Neural cell (in vitro differentiated cells): ENCODE measurements at regions not wholly inside any gene's neighbourhood (a gene's known extent, or its start where the extent isn't known, plus 50 kb on each side); places are given as distances from the start of the nearest gene placed in this dataset.

Source experiments
- EZH2 ChIP-seq: fragments of 200-600, 300-800 bp; shearing (Covaris generic), sonication (generic); IDR thresholded peaks from 2 replicates; pipeline ENCODE4 v1.6.1; 2014; ENCODE audit warnings: antibody characterized with exemption, low read length, borderline replicate concordance, mild to moderate bottlenecking; ENCODE audit not compliant: insufficient read depth, poor library complexity, severe bottlenecking
- RAD21 ChIP-seq: fragments of 450-650 bp; conservative IDR thresholded peaks from 2 replicates; pipeline ENCODE4 v1.6.1; 2014; ENCODE audit warnings: antibody characterized with exemption, mild to moderate bottlenecking, moderate library complexity
- TAF1 ChIP-seq: IDR thresholded peaks from 2 replicates; pipeline ENCODE4 v1.6.1; 2012; ENCODE audit warnings: low read depth
- TF ChIP-seq, protein P1 (sequence below): IDR thresholded peaks from 2 replicates; pipeline ENCODE4 v1.6.1; 2012; ENCODE audit warnings: borderline replicate concordance
- TF ChIP-seq, protein P2 (sequence below): fragments of 450-650 bp; IDR thresholded peaks from 2 replicates; pipeline ENCODE4 v1.5.1; 2014; ENCODE audit warnings: antibody characterized with exemption, mild to moderate bottlenecking, moderate library complexity; ENCODE audit not compliant: poor library complexity, severe bottlenecking

DNA sequence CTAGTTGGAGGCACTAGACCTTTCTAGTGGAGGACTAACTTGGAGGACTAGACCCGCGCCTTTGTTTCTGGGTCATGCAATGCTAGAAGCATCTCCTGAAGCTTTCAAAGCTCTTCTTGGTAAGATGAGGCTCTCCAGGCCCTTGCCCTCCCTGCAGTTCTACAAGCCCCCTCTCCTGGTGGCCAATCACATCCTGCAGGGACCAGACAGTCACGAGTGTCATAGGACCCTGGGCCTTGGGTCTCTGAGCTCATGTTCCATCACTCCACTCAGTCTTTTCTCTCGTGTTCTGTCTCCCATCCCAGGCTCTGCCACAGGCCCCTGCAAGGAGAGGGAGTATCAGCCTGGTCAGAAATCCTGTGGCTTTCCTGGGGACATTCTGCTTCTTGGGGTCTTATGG lies 119.6 kb downstream of the CYLD start:
- TF ChIP-seq RAD21 (no peak), EZH2 (no peak), TAF1 (no peak)
- TF ChIP-seq, protein P1, sequence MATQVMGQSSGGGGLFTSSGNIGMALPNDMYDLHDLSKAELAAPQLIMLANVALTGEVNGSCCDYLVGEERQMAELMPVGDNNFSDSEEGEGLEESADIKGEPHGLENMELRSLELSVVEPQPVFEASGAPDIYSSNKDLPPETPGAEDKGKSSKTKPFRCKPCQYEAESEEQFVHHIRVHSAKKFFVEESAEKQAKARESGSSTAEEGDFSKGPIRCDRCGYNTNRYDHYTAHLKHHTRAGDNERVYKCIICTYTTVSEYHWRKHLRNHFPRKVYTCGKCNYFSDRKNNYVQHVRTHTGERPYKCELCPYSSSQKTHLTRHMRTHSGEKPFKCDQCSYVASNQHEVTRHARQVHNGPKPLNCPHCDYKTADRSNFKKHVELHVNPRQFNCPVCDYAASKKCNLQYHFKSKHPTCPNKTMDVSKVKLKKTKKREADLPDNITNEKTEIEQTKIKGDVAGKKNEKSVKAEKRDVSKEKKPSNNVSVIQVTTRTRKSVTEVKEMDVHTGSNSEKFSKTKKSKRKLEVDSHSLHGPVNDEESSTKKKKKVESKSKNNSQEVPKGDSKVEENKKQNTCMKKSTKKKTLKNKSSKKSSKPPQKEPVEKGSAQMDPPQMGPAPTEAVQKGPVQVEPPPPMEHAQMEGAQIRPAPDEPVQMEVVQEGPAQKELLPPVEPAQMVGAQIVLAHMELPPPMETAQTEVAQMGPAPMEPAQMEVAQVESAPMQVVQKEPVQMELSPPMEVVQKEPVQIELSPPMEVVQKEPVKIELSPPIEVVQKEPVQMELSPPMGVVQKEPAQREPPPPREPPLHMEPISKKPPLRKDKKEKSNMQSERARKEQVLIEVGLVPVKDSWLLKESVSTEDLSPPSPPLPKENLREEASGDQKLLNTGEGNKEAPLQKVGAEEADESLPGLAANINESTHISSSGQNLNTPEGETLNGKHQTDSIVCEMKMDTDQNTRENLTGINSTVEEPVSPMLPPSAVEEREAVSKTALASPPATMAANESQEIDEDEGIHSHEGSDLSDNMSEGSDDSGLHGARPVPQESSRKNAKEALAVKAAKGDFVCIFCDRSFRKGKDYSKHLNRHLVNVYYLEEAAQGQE = no peak
- TF ChIP-seq, protein P2, sequence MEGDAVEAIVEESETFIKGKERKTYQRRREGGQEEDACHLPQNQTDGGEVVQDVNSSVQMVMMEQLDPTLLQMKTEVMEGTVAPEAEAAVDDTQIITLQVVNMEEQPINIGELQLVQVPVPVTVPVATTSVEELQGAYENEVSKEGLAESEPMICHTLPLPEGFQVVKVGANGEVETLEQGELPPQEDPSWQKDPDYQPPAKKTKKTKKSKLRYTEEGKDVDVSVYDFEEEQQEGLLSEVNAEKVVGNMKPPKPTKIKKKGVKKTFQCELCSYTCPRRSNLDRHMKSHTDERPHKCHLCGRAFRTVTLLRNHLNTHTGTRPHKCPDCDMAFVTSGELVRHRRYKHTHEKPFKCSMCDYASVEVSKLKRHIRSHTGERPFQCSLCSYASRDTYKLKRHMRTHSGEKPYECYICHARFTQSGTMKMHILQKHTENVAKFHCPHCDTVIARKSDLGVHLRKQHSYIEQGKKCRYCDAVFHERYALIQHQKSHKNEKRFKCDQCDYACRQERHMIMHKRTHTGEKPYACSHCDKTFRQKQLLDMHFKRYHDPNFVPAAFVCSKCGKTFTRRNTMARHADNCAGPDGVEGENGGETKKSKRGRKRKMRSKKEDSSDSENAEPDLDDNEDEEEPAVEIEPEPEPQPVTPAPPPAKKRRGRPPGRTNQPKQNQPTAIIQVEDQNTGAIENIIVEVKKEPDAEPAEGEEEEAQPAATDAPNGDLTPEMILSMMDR = no peak
